Mesendoderm (in vitro differentiated cells): ENCODE measurements at regions not wholly inside any gene's neighbourhood (a gene's known extent, or its start where the extent isn't known, plus 50 kb on each side); places are given as distances from the start of the nearest gene placed in this dataset.
A peak's percentile ranks its signal among the peaks of the same experiment; 100 is the strongest.

ENCODE experiments used
- DNase-seq: peaks from one replicate; pipeline ENCODE4 v3.0.0; 2013
- H2AK5ac ChIP-seq: 2 replicates; pipeline ENCODE4 v1.6.1; 2013; ENCODE audit warnings: low read length, inconsistent platforms
- H2BK120ac ChIP-seq: 2 replicates; pipeline ENCODE4 v1.6.1; 2013; ENCODE audit warnings: low read depth, mild to moderate bottlenecking, low read length, moderate library complexity, mixed read lengths
- H2BK15ac ChIP-seq: replicated peaks from 2 replicates; pipeline ENCODE4 v1.6.1; 2013; ENCODE audit warnings: low read depth, mild to moderate bottlenecking, moderate library complexity
- H2BK5ac ChIP-seq: 2 replicates; pipeline ENCODE4 v1.6.1; 2013; ENCODE audit warnings: low read length, inconsistent platforms
- H3K18ac ChIP-seq: 2 replicates; pipeline ENCODE4 v1.6.1; 2013; ENCODE audit warnings: mild to moderate bottlenecking, low read length, mixed read lengths
- H3K23ac ChIP-seq: one replicate; pipeline ENCODE4 v1.6.1; 2013; ENCODE audit warnings: low read length
- H3K27ac ChIP-seq: 2 replicates; pipeline ENCODE4 v1.5.1; 2013; ENCODE audit warnings: low read depth, mild to moderate bottlenecking, inconsistent platforms, low read length, moderate library complexity
- H3K27me3 ChIP-seq: 2 replicates; pipeline ENCODE4 v1.6.1; 2013; ENCODE audit warnings: low read length, control low read depth, mild to moderate bottlenecking, inconsistent platforms; ENCODE audit not compliant: insufficient read depth, poor library complexity
- H3K36me3 ChIP-seq: 2 replicates; pipeline ENCODE4 v1.6.1; 2013; ENCODE audit warnings: low read length, inconsistent platforms; ENCODE audit not compliant: control insufficient read depth, insufficient read depth
- H3K4ac ChIP-seq: one replicate; pipeline ENCODE4 v1.6.1; 2013; ENCODE audit warnings: low read depth, mild to moderate bottlenecking, low read length, moderate library complexity
- H3K4me1 ChIP-seq: 2 replicates; pipeline ENCODE4 v1.6.1; 2013; ENCODE audit warnings: low read depth, low read length, inconsistent platforms; ENCODE audit not compliant: control insufficient read depth
- H3K4me2 ChIP-seq: 2 replicates; pipeline ENCODE4 v1.6.1; 2013; ENCODE audit warnings: low read length
- H3K4me3 ChIP-seq: 2 replicates; pipeline ENCODE4 v1.5.1; 2013; ENCODE audit warnings: mild to moderate bottlenecking, low read length
- H3K56ac ChIP-seq: one replicate; pipeline ENCODE4 v1.6.1; 2013; ENCODE audit warnings: low read length
- H3K79me1 ChIP-seq: 2 replicates; pipeline ENCODE4 v1.6.1; 2013; ENCODE audit warnings: low read length, inconsistent platforms
- H3K79me2 ChIP-seq: 2 replicates; pipeline ENCODE4 v1.6.1; 2013; ENCODE audit warnings: mild to moderate bottlenecking, low read length; ENCODE audit not compliant: control insufficient read depth, insufficient read depth
- H3K9ac ChIP-seq: 2 replicates; pipeline ENCODE4 v1.6.1; 2013; ENCODE audit warnings: low read length, inconsistent platforms
- H4K5ac ChIP-seq: one replicate; pipeline ENCODE4 v1.6.1; 2013; ENCODE audit warnings: low read length
- H4K8ac ChIP-seq: one replicate; pipeline ENCODE4 v1.6.1; 2013; ENCODE audit warnings: low read depth, mild to moderate bottlenecking, control low read depth, low read length, moderate library complexity
- WGBS: extraction: QIAGEN DNeasy Blood & Tissue Kit; methylation state at CpG from one replicate; pipeline ENCODE4 v1.1.7; 2013; ENCODE audit warnings: low lambda C conversion rate, missing lambda C conversion rate; ENCODE audit not compliant: insufficient coverage; ENCODE audit errors: extremely low coverage; 5-methylcytosine and 5-hydroxymethylcytosine counted together

DNA sequence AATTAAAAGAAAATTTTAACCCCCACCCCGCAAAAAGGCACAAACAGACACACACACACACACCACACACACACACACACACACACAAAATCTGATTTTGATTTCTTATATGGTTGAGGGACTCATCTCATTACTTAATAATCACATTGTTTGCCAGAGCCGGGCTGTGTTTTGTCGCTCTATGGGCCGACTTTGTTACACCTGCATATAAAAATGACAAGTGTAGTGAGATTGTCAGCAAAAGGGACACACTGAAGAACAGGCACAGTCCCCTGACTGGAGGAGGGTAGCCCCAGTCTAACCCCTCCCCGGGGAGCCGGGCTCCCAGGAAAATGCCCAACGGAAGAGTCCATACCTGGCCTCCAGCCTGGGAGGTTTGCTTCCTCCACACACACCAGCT, 221.6 kb downstream of the ENGASE start:
- Histone ChIP-seq H2BK15ac (no peak overlapping the region), H3K18ac (no peak overlapping the region), H3K36me3 (no peaks in the 10 kb centered on the region), H2BK120ac (no peak overlapping the region), H3K4me3 (no peak overlapping the region), H3K23ac (no peak overlapping the region), H3K4ac (no peak overlapping the region), H3K27me3 (no peaks in the 10 kb centered on the region), H4K8ac (no peak overlapping the region), H3K56ac (no peak overlapping the region), H4K5ac (no peak overlapping the region), H3K27ac (no peak overlapping the region), H3K79me2 (no peaks in the 10 kb centered on the region), H3K4me1 (no peaks in the 10 kb centered on the region), H3K9ac (no peak overlapping the region), H3K4me2 (no peak overlapping the region), H2BK5ac (no peak overlapping the region), H2AK5ac (no peak overlapping the region), H3K79me1 (no peaks in the 10 kb centered on the region)
- WGBS = no CpG with 5 or more reads among the region's 7 CpGs
- DNase-seq = no peak

DNA sequence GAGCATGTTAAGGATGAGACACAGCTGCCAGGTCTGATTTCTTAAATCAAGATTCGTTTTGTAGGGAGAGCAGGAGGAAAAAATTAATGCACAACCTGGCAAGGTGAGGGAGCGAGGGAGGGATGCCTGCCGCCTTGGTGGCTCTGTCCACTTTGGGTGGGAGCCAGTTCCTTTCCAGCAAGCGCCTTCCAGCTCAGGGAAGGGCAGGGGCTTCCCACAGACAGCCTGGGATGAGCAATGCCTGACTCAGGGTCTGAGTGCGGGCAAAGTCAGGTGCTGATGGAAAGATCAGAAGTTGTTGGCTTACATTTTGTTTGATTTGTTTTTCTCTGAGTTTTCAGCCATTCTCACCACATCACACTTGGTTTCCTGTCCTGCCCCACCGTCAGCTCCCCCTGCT, 220.7 kb downstream of the ENGASE start:
- Histone ChIP-seq H3K4me2 (no peak overlapping the region), H3K27me3 (no peaks in the 10 kb centered on the region), H2AK5ac (no peak overlapping the region), H4K5ac (no peak overlapping the region), H3K27ac (no peak overlapping the region), H3K56ac (no peak overlapping the region), H3K79me2 (no peaks in the 10 kb centered on the region), H3K18ac (no peak overlapping the region), H3K79me1 (no peaks in the 10 kb centered on the region), H3K4me1 (no peaks in the 10 kb centered on the region), H3K4me3 (no peak overlapping the region), H2BK5ac (no peak overlapping the region), H3K9ac (no peak overlapping the region), H2BK15ac (no peak overlapping the region), H3K36me3 (no peaks in the 10 kb centered on the region), H3K4ac (no peak overlapping the region), H3K23ac (no peak overlapping the region), H4K8ac (no peak overlapping the region), H2BK120ac (no peak overlapping the region)
- WGBS = no CpG with 5 or more reads among the region's 6 CpGs
- no peak for DNase-seq

- Histone ChIP-seq H2BK120ac (no peak overlapping the region), H3K79me2 (no peaks in the 10 kb centered on the region), H3K27me3 (no peaks in the 10 kb centered on the region), H4K8ac (no peak overlapping the region), H3K27ac (no peak overlapping the region), H3K23ac (no peak overlapping the region), H3K4me1 (no peaks in the 10 kb centered on the region), H3K4me2 (no peak overlapping the region), H3K79me1 (no peaks in the 10 kb centered on the region), H3K56ac (no peak overlapping the region), H3K9ac (no peak overlapping the region), H4K5ac (no peak overlapping the region), H2AK5ac (no peak overlapping the region), H3K4ac (no peak overlapping the region), H2BK15ac (no peak overlapping the region), H2BK5ac (no peak overlapping the region), H3K4me3 (no peak overlapping the region), H3K18ac (no peak overlapping the region), H3K36me3 (no peaks in the 10 kb centered on the region)
- WGBS = no CpG with 5 or more reads among the region's 26 CpGs
- DNase-seq = peak; percentile 88
Observed at GRCh38 chr17:79294459-79295071, 219.9 kb downstream of the ENGASE start.

DNA sequence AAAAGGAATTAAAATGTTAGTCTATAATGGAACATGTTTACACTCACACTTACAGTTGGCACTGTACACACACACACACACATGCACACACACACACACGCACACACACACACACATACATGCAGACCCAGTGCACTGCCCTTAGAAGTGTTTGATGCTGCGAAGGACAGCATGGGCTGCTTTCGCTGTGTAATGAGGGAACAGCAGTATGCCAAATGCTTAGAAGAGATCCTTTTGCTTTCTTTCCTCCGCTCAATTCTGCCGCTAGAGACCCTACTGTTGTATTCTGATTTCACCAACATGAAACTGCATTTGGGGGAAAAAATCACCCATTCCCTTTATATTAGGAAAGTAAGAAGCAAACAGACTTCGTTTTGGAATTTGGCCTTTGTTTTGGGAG, 217.9 kb downstream of the ENGASE start:
- H3K36me3 ChIP-seq = no peaks in the 10 kb centered on the region

GRCh38 chr17:79291391-79291790, 216.8 kb downstream of the ENGASE start:
- H2AK5ac ChIP-seq = no peak overlapping the region
- WGBS = no CpG with 5 or more reads among the region's 3 CpGs
- no peaks in the 10 kb centered on the region for H3K4me1 ChIP-seq
- no peaks in the 10 kb centered on the region for H3K27me3 ChIP-seq
- H3K23ac ChIP-seq = no peak overlapping the region
- no peak overlapping the region for H3K18ac ChIP-seq
- no peak overlapping the region for H3K27ac ChIP-seq
- H3K56ac ChIP-seq = no peak overlapping the region
- no peak overlapping the region for H4K5ac ChIP-seq
- H3K36me3 ChIP-seq = no peaks in the 10 kb centered on the region
- no peak overlapping the region for H3K9ac ChIP-seq
- no peak overlapping the region for H2BK120ac ChIP-seq
- H2BK15ac ChIP-seq = no peak overlapping the region
- H3K4me3 ChIP-seq = no peak overlapping the region
- H4K8ac ChIP-seq = no peak overlapping the region
- H3K4me2 ChIP-seq = no peak overlapping the region
- H2BK5ac ChIP-seq = no peak overlapping the region
- H3K79me2 ChIP-seq = no peaks in the 10 kb centered on the region
- H3K4ac ChIP-seq = no peak overlapping the region
- no peak for DNase-seq
- no peaks in the 10 kb centered on the region for H3K79me1 ChIP-seq

More for the DNA sequence above, 217.9 kb downstream of the ENGASE start:
- no peak overlapping the region for H4K5ac ChIP-seq
- no peak overlapping the region for H3K18ac ChIP-seq
- H3K79me2 ChIP-seq = no peaks in the 10 kb centered on the region
- H3K27ac ChIP-seq = no peak overlapping the region
- no peak overlapping the region for H2BK120ac ChIP-seq
- H3K56ac ChIP-seq = no peak overlapping the region
- H3K4me2 ChIP-seq = no peak overlapping the region
- H2AK5ac ChIP-seq = no peak overlapping the region
- H2BK5ac ChIP-seq = no peak overlapping the region
- H3K9ac ChIP-seq = no peak overlapping the region
- no peak for DNase-seq
- H3K4me1 ChIP-seq = no peaks in the 10 kb centered on the region
- no peak overlapping the region for H3K4ac ChIP-seq
- no peaks in the 10 kb centered on the region for H3K27me3 ChIP-seq
- no CpG with 5 or more reads among the region's 6 CpGs for WGBS
- H3K4me3 ChIP-seq = no peak overlapping the region
- no peak overlapping the region for H3K23ac ChIP-seq
- H3K79me1 ChIP-seq = no peaks in the 10 kb centered on the region
- H2BK15ac ChIP-seq = no peak overlapping the region
- no peak overlapping the region for H4K8ac ChIP-seq

DNA sequence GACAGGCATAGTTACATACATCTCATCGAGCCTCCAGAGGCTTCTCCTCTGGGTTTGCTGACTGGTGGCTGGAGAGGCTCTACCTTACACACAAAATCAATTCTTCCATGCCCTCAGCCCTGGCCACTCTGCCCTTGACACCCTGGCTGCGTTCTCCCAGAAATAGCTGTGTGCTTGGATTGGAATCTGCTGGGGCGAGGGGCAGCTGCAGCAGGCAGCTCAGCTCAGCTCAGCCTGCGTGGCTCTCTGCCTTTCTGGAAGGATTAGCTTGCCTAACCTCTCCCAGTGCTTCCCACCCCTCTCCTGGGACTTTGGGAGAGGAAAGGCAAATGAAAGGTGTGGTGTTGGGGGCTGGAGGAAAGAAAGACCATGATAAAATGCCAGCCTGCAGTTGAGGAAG, 216.1 kb downstream of the ENGASE start:
- H3K23ac ChIP-seq = no peak overlapping the region

More for the DNA sequence above, 216.1 kb downstream of the ENGASE start:
- Histone ChIP-seq H3K27ac (no peak overlapping the region), H2BK15ac (no peak overlapping the region), H2BK120ac (no peak overlapping the region), H3K4me1 (no peaks in the 10 kb centered on the region), H3K9ac (no peak overlapping the region), H3K56ac (no peak overlapping the region), H4K5ac (no peak overlapping the region), H3K18ac (no peak overlapping the region), H3K27me3 (no peaks in the 10 kb centered on the region), H3K36me3 (no peaks in the 10 kb centered on the region), H4K8ac (no peak overlapping the region), H2BK5ac (no peak overlapping the region), H3K4me3 (no peak overlapping the region), H3K4ac (no peak overlapping the region), H3K4me2 (no peak overlapping the region), H3K79me2 (no peaks in the 10 kb centered on the region), H2AK5ac (no peak overlapping the region), H3K79me1 (no peaks in the 10 kb centered on the region)
- WGBS = no CpG with 5 or more reads among the region's 4 CpGs
- DNase-seq = no peak
